Tibial artery (tissue), 4 donors: ENCODE measurements at regions not wholly inside any gene's neighbourhood (a gene's known extent, or its start where the extent isn't known, plus 50 kb on each side); places are given as distances from the start of the nearest gene placed in this dataset.

Experiments
- DNase-seq, 2 donors: peaks; one replicate each; pipeline ENCODE4 v3.0.0-alpha.2; 2019
- H3K27ac ChIP-seq, 2 donors: fragments of 200-600 bp; sonication (generic) in 1 of 2; 1 replicate in 1 of 2; 2 replicates in 1 of 2; pipeline ENCODE4 v1.5.1; 2018 to 2019; ENCODE audit warnings: mild to moderate bottlenecking in 1 of 2
- H3K27me3 ChIP-seq, 2 donors: fragments of 200-600 bp; sonication (generic) in 1 of 2; one replicate each; pipeline versions ENCODE4 v1.5.1 to v1.6.0; 2016 to 2019
- H3K36me3 ChIP-seq, 3 donors: fragments of 200-600 bp; sonication (generic) in 2 of 3; one replicate each; pipeline ENCODE4 v1.5.1; 2016 to 2019; ENCODE audit warnings: mild to moderate bottlenecking in 2 of 3
- H3K4me1 ChIP-seq, 4 donors: fragments of 200-600 bp; sonication (generic) in 2 of 4; 1 replicate in 3 of 4; 2 replicates in 1 of 4; pipeline ENCODE4 v1.5.1; 2016 to 2019
- H3K4me3 ChIP-seq, 2 donors: fragments of 200-600 bp; sonication (generic) in 1 of 2; 1 replicate in 1 of 2; 2 replicates in 1 of 2; pipeline ENCODE4 v1.5.1; 2018 to 2019; ENCODE audit warnings: mild to moderate bottlenecking in 2 of 2
- H3K9me3 ChIP-seq, 3 donors: fragments of 200-600 bp; sonication (generic) in 1 of 3; one replicate each; pipeline ENCODE4 v1.5.1; 2016 to 2019
- CTCF ChIP-seq, 2 experiments: fragments of 200-600 bp in 1 of 2; fragments of 450-650 bp in 1 of 2; IDR thresholded peaks; one replicate each; pipeline ENCODE4 v1.5.1; 2017 to 2019; ENCODE audit warnings: antibody characterized with exemption in 2 of 2, mild to moderate bottlenecking in 1 of 2, moderate library complexity in 1 of 2
- intact Hi-C: fragments of 100-400 bp; cut with DNase I; formaldehyde crosslinking; loops from one replicate; pipeline ENCODE4 v1.15.0; 2023; ENCODE audit warnings: low total_unique reads

- no peak for TF ChIP-seq CTCF (IDR thresholded peaks at IDR 0.05)
- H3K27ac ChIP-seq = no peak overlapping the region
- no peaks in the 10 kb centered on the region for H3K27me3 ChIP-seq
- no peak for DNase-seq
- no peaks in the 10 kb centered on the region for H3K9me3 ChIP-seq
- H3K4me1 ChIP-seq = no peaks in the 10 kb centered on the region
- intact Hi-C loops = no loop called here
- no peaks in the 10 kb centered on the region for H3K36me3 ChIP-seq
- no peak overlapping the region for H3K4me3 ChIP-seq
Observed at GRCh38 chr5:155625897-155626543, 612.5 kb downstream of the KIF4B start.

GRCh38 chr5:155626592-155626991 is 613.0 kb downstream of the KIF4B start:
- no peak for DNase-seq
- Histone ChIP-seq H3K9me3 (no peaks in the 10 kb centered on the region), H3K27ac (no peak overlapping the region), H3K27me3 (no peaks in the 10 kb centered on the region), H3K4me1 (no peaks in the 10 kb centered on the region), H3K4me3 (no peak overlapping the region), H3K36me3 (no peaks in the 10 kb centered on the region)
- intact Hi-C loops = no loop called here
- no peak for TF ChIP-seq CTCF (IDR thresholded peaks at IDR 0.05)

GRCh38 chr5:155628346-155628745 is 614.8 kb downstream of the KIF4B start:
- no peak for TF ChIP-seq CTCF (IDR thresholded peaks at IDR 0.05)
- Histone ChIP-seq H3K4me1 (no peaks in the 10 kb centered on the region), H3K9me3 (no peaks in the 10 kb centered on the region), H3K36me3 (no peaks in the 10 kb centered on the region), H3K27me3 (no peaks in the 10 kb centered on the region), H3K4me3 (no peak overlapping the region), H3K27ac (no peak overlapping the region)
- intact Hi-C loops = no loop called here
- DNase-seq = no peak

- no peaks in the 10 kb centered on the region for H3K4me1 ChIP-seq
- H3K9me3 ChIP-seq = no peaks in the 10 kb centered on the region
- H3K27me3 ChIP-seq = no peaks in the 10 kb centered on the region
- no peaks in the 10 kb centered on the region for H3K36me3 ChIP-seq
- intact Hi-C loops = no loop called here
- no peak for TF ChIP-seq CTCF (IDR thresholded peaks at IDR 0.05)
- H3K27ac ChIP-seq = no peak overlapping the region
- DNase-seq = no peak
- no peak overlapping the region for H3K4me3 ChIP-seq
Observed at GRCh38 chr5:155629597-155629996, 616.0 kb downstream of the KIF4B start.

- no peak for DNase-seq
- H3K4me3 ChIP-seq = no peak overlapping the region
- no peaks in the 10 kb centered on the region for H3K36me3 ChIP-seq
- H3K27me3 ChIP-seq = no peaks in the 10 kb centered on the region
- H3K4me1 ChIP-seq = no peaks in the 10 kb centered on the region
- no peak for TF ChIP-seq CTCF (IDR thresholded peaks at IDR 0.05)
- intact Hi-C loops = no loop called here
- H3K9me3 ChIP-seq = no peaks in the 10 kb centered on the region
- H3K27ac ChIP-seq = no peak overlapping the region
Observed at GRCh38 chr5:155631116-155631515, 617.6 kb downstream of the KIF4B start.
